Aorta (tissue), 5 donors: ENCODE measurements at regions not wholly inside any gene's neighbourhood (a gene's known extent, or its start where the extent isn't known, plus 50 kb on each side); places are given as distances from the start of the nearest gene placed in this dataset.

Experiments
- ATAC-seq: fragments of 200-7000 bp; cut with Tn5 transposase; one replicate; pipeline ENCODE4 v1.9.1; 2022; ENCODE audit warnings: moderate library complexity; ENCODE audit not compliant: low FRiP score
- DNase-seq, 2 donors: peaks; one replicate each; pipeline ENCODE4 v3.0.0-alpha.2; 2020
- H3K27ac ChIP-seq, 2 donors: one replicate each; pipeline ENCODE4 v1.5.1; 2013; ENCODE audit warnings: low read length in 2 of 2, mild to moderate bottlenecking in 2 of 2, moderate library complexity in 2 of 2, control low read depth in 1 of 2, inconsistent platforms in 1 of 2, low read depth in 1 of 2
- H3K27me3 ChIP-seq, 2 donors: one replicate each; pipeline ENCODE4 v1.6.1; 2013; ENCODE audit warnings: control low read depth in 1 of 2, low read length in 1 of 2, mild to moderate bottlenecking in 1 of 2, moderate library complexity in 1 of 2; ENCODE audit not compliant: insufficient read depth in 2 of 2, control insufficient read depth in 1 of 2
- H3K36me3 ChIP-seq, 2 donors: one replicate each; pipeline ENCODE4 v1.6.1; 2013; ENCODE audit warnings: control low read depth in 1 of 2, low read length in 1 of 2, mild to moderate bottlenecking in 1 of 2; ENCODE audit not compliant: insufficient read depth in 2 of 2, control insufficient read depth in 1 of 2
- H3K4me1 ChIP-seq, 2 donors: one replicate each; pipeline ENCODE4 v1.6.1; 2013; ENCODE audit warnings: low read length in 2 of 2, control low read depth in 1 of 2, mild to moderate bottlenecking in 1 of 2, moderate library complexity in 1 of 2; ENCODE audit not compliant: insufficient read depth in 2 of 2, control insufficient read depth in 1 of 2
- H3K4me3 ChIP-seq, 2 donors: one replicate each; pipeline ENCODE4 v1.5.1; 2013; ENCODE audit warnings: low read length in 2 of 2, control low read depth in 1 of 2, mild to moderate bottlenecking in 1 of 2
- H3K9me3 ChIP-seq: one replicate; pipeline ENCODE4 v1.6.1; 2013; ENCODE audit warnings: mild to moderate bottlenecking, low read length; ENCODE audit not compliant: control insufficient read depth
- WGBS, 2 donors: extraction: QIAGEN DNeasy Blood & Tissue Kit; methylation state at CpG; one replicate each; pipeline ENCODE4 v1.1.7; 2013; 5-methylcytosine and 5-hydroxymethylcytosine counted together
- intact Hi-C, 2 donors: fragments of 100-400 bp; cut with DNase I; formaldehyde crosslinking; loops; one replicate each; pipeline versions ENCODE4 v1.14.2 to v1.15.0; 2022
- donor health status: healthy with polysubstance abuse.
- donor health status: Bipolar disorder and iron deficiency.
- donor health status: DM: no; HTN: no; CAD: no.
- donor health status: DM: no; HTN: no; CAD: no.
- donor health status: DM: yes; HTN: yes; CAD: no.

GRCh38 chr10:113278664-113279063 lies 274.2 kb upstream of the HABP2 start:
- Histone ChIP-seq H3K27me3 (no peaks in the 10 kb centered on the region), H3K4me3 (no peak overlapping the region), H3K36me3 (no peaks in the 10 kb centered on the region), H3K4me1 (no peaks in the 10 kb centered on the region), H3K9me3 (no peaks in the 10 kb centered on the region), H3K27ac (no peak overlapping the region)
- 66 to 74% methylated on average over 3 of the region's 3 CpGs for WGBS, 2 donors
- DNase-seq = no peak
- intact Hi-C loops = no loop called here
- no peak for ATAC-seq

GRCh38 chr10:113279262-113279661 lies 273.6 kb upstream of the HABP2 start:
- intact Hi-C loops = no loop called here
- no peaks in the 10 kb centered on the region for H3K4me1 ChIP-seq
- DNase-seq (no peak), ATAC-seq (no peak)
- no peaks in the 10 kb centered on the region for H3K27me3 ChIP-seq
- H3K4me3 ChIP-seq = no peak overlapping the region
- H3K36me3 ChIP-seq = no peaks in the 10 kb centered on the region
- 91 to 96% methylated on average over 4 of the region's 4 CpGs for WGBS, 2 donors
- no peak overlapping the region for H3K27ac ChIP-seq
- no peaks in the 10 kb centered on the region for H3K9me3 ChIP-seq

- no peak for DNase-seq
These were observed 270.3 kb upstream of the HABP2 start for GRCh38 chr10:113282564-113282963.

GRCh38 chr10:113283189-113283588 lies 269.7 kb upstream of the HABP2 start:
- Histone ChIP-seq H3K9me3 (no peaks in the 10 kb centered on the region), H3K4me1 (no peaks in the 10 kb centered on the region), H3K27ac (no peak overlapping the region), H3K36me3 (no peaks in the 10 kb centered on the region), H3K4me3 (no peak overlapping the region), H3K27me3 (no peaks in the 10 kb centered on the region)
- intact Hi-C loops = no loop called here
- no peak for DNase-seq
- ATAC-seq = no peak
- WGBS, 2 donors = 89 to 91% methylated on average over 5 of the region's 5 CpGs

More at GRCh38 chr10:113282564-113282963, 270.3 kb upstream of the HABP2 start:
- Histone ChIP-seq H3K27ac (no peak overlapping the region), H3K4me1 (no peaks in the 10 kb centered on the region), H3K4me3 (no peak overlapping the region), H3K27me3 (no peaks in the 10 kb centered on the region), H3K36me3 (no peaks in the 10 kb centered on the region), H3K9me3 (no peaks in the 10 kb centered on the region)
- 83 to 88% methylated on average over 4 of the region's 4 CpGs for WGBS, 2 donors
- intact Hi-C loops = no loop called here
- ATAC-seq = no peak

- no peak overlapping the region for H3K4me3 ChIP-seq
- H3K9me3 ChIP-seq = no peaks in the 10 kb centered on the region
- H3K27me3 ChIP-seq = no peaks in the 10 kb centered on the region
- no peaks in the 10 kb centered on the region for H3K4me1 ChIP-seq
- H3K36me3 ChIP-seq = no peaks in the 10 kb centered on the region
- no peak overlapping the region for H3K27ac ChIP-seq
- intact Hi-C loops = no loop called here
- no peak for DNase-seq
- 33 to 34% methylated on average over 4 of the region's 4 CpGs for WGBS, 2 donors
- ATAC-seq = peak; percentile 59
These were observed 268.2 kb upstream of the HABP2 start for GRCh38 chr10:113284635-113285034.

GRCh38 chr10:113285305-113285704 lies 267.5 kb upstream of the HABP2 start:
- WGBS, 2 donors = 41 to 46% methylated on average over 9 of the region's 9 CpGs
- ATAC-seq = no peak
- intact Hi-C loops = no loop called here

GRCh38 chr10:113287592-113287991 lies 265.3 kb upstream of the HABP2 start:
- no peak for ATAC-seq
- Histone ChIP-seq H3K27me3 (no peaks in the 10 kb centered on the region), H3K4me3 (no peak overlapping the region), H3K9me3 (no peaks in the 10 kb centered on the region), H3K36me3 (no peaks in the 10 kb centered on the region), H3K4me1 (no peaks in the 10 kb centered on the region), H3K27ac (no peak overlapping the region)
- intact Hi-C loops = no loop called here
- DNase-seq = no peak

More at GRCh38 chr10:113285305-113285704, 267.5 kb upstream of the HABP2 start:
- Histone ChIP-seq H3K4me3 (no peak overlapping the region), H3K36me3 (no peaks in the 10 kb centered on the region), H3K27ac (no peak overlapping the region), H3K27me3 (no peaks in the 10 kb centered on the region), H3K9me3 (no peaks in the 10 kb centered on the region), H3K4me1 (no peaks in the 10 kb centered on the region)
- DNase-seq = no peak

- Histone ChIP-seq H3K36me3 (no peaks in the 10 kb centered on the region), H3K27ac (no peak overlapping the region), H3K27me3 (no peaks in the 10 kb centered on the region), H3K4me1 (no peaks in the 10 kb centered on the region), H3K9me3 (no peaks in the 10 kb centered on the region), H3K4me3 (no peak overlapping the region)
- no peak for DNase-seq
- WGBS, 2 donors = 100% methylated on average over 1 of the region's 1 CpG
- intact Hi-C loops = no loop called here
- ATAC-seq = no peak
These were observed 262.7 kb upstream of the HABP2 start for GRCh38 chr10:113290137-113290536.

- H3K36me3 ChIP-seq = no peaks in the 10 kb centered on the region
- no peak overlapping the region for H3K27ac ChIP-seq
- H3K4me3 ChIP-seq = no peak overlapping the region
- H3K4me1 ChIP-seq = no peaks in the 10 kb centered on the region
- H3K27me3 ChIP-seq = no peaks in the 10 kb centered on the region
- DNase-seq (no peak), ATAC-seq (no peak)
- intact Hi-C loops = no loop called here
- no peaks in the 10 kb centered on the region for H3K9me3 ChIP-seq
- 81 to 89% methylated on average over 2 of the region's 2 CpGs for WGBS, 2 donors
These were observed 261.4 kb upstream of the HABP2 start for GRCh38 chr10:113291413-113291812.
